LNCaP clone FGC (cell line): ENCODE measurements at regions not wholly inside any gene's neighbourhood (a gene's known extent, or its start where the extent isn't known, plus 50 kb on each side); places are given as distances from the start of the nearest gene placed in this dataset.

ENCODE experiments used
- DNase-seq: peaks from one replicate; pipeline ENCODE4 v3.0.0-alpha.2; 2011; ENCODE audit warnings: low read depth
- H3K4me3 ChIP-seq: 2 replicates; pipeline ENCODE4 v1.5.1; 2011; ENCODE audit warnings: mild to moderate bottlenecking, low read depth, low read length, control low read depth
- TF ChIP-seq, protein P1 (sequence below): IDR thresholded peaks from 2 replicates; pipeline ENCODE4 v1.5.1; 2012; ENCODE audit warnings: mild to moderate bottlenecking; ENCODE audit not compliant: control insufficient read depth, insufficient read depth; ENCODE audit errors: extremely low read depth

DNA sequence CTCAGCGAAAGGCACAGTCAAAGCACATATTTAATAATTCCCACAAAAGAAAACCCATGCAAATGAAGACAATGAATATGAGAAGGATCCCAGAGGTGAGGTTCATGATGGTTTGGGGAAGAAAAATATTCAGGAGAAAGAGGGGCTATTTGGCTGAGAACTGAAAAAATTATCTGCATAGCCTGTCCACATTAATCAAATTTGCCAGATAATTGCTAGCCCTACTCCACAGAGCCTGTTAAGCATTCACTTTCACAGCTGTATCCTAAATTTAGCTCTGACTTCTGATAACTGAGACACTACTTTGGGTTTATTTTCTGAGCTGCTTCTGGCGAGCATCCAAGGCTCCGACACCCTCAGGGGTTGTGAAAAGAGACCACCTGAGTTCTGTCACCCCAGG lies 176.2 kb downstream of the HERPUD2 start:
- H3K4me3 ChIP-seq, result no peak overlapping the region
- no peak for DNase-seq
- TF ChIP-seq, protein P1, sequence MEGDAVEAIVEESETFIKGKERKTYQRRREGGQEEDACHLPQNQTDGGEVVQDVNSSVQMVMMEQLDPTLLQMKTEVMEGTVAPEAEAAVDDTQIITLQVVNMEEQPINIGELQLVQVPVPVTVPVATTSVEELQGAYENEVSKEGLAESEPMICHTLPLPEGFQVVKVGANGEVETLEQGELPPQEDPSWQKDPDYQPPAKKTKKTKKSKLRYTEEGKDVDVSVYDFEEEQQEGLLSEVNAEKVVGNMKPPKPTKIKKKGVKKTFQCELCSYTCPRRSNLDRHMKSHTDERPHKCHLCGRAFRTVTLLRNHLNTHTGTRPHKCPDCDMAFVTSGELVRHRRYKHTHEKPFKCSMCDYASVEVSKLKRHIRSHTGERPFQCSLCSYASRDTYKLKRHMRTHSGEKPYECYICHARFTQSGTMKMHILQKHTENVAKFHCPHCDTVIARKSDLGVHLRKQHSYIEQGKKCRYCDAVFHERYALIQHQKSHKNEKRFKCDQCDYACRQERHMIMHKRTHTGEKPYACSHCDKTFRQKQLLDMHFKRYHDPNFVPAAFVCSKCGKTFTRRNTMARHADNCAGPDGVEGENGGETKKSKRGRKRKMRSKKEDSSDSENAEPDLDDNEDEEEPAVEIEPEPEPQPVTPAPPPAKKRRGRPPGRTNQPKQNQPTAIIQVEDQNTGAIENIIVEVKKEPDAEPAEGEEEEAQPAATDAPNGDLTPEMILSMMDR, result no peak

DNA sequence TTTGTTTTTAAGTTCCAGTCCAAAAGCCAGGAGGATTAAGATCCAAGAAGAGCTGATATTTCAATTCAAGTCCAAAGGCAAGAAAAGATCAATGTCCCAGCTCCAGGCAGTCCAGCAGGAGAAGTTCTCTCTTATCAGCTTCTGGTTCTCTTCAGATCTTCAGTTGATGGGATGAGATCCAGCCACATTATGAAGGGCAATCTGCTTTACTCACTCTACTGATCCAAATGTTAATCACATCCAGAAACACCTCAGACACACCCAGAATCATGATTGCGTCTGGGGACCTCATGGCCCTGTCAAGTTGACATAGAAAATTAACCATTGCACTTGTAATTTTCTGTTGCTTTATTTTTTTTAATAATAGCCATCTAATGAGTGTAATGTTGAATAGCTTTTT lies 178.4 kb downstream of the HERPUD2 start:
- DNase-seq, result no peak
- TF ChIP-seq, protein P1, result no peak
- H3K4me3 ChIP-seq, result no peak overlapping the region

DNA sequence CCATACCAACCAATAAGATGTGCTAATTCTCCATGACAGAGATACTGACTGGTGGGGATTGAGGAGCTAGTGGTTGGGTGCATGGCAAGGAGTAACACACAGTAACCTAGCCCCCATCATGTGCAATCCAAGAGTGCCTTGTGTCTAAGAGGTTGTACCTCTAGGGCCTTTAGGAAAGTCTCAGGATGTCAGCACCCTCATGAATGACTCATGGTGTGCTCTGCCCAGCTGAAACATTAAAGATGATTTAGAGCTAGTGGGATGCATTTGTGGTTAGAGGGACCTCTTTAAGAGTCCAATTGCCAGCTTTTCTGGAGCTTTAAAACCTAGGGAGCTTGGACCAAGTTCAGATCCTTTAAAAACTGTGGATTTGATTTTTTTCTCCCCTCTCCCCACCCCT lies 181.1 kb downstream of the HERPUD2 start:
- no peak overlapping the region for H3K4me3 ChIP-seq
- DNase-seq, result no peak
- TF ChIP-seq, protein P1, result no peak

DNA sequence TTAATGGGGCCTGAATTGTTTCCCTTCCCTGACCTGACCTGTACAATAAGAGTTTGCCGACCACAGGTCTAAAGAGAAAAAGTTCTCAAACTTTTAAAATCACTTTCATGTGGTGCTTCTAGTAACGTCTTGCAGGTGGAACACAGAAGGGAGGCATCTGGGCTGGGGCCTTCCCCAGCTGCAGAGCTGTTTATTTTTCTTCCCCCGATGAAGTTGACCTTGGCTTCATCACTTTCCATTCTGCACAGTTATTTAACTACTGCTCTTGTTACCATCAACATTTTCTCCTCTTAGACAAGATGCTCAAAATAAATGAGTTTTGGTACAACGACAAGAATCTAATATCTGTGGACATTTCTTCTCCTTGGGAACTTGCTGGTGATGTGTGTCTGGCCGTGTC lies 181.7 kb downstream of the HERPUD2 start:
- no peak overlapping the region for H3K4me3 ChIP-seq
- TF ChIP-seq, protein P1, result no peak
- no peak for DNase-seq

DNA sequence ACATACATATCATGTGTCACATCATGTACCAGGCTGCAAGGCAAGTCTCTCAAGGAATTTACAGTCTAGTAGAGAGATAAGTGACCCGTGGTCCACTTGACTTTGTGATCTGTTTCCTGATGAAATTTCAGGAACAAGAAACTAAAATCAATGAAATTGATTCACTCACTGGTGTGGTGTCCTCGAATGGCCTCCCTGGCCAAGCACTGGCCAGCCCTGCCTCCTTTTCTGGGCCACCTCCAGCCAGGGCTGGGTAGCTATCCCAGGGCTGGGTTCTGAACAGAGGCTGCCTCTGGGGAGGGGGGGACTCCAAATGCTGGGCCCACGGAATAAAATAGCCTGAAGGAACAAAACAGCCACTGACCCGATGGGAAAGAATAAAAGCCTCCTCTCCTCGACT lies 182.2 kb downstream of the HERPUD2 start:
- H3K4me3 ChIP-seq, result no peak overlapping the region
- TF ChIP-seq, protein P1, result no peak

DNA sequence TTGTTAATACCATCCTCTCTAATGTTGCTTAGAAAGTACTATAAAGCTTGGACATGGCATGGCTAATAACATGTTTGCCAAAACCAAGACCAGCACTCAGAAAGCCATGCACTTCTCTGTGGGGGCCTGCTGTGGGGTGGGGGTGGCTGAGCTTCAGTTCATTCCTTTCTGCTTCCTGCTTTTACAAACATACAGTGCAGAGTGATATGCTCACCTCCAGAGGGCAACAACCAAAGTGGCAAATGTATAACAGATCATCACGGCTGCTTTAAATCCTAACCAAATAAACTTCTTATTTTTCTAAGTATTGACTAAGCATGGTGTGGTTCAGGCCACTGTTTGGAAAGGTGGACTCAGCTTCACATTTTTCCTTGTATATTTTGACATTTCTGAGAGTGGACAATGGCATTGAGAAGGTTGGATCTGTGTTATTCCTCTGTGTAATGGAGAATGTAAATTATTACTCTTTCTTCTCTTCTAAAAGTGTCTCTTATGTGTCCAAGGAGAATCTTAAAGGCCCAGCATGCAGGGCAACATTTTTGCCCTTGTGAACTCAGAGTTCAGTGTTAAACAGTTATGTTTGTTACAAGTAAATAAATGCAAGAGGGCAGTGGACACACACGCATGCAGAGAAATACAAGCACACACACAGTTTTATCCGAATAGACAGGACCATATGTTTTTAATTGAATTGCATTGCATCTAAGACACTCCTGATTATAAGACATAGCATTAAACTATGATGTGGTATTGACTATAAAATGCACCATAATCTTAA lies 186.1 kb downstream of the HERPUD2 start:
- peak; percentile 1 for DNase-seq
- no peak overlapping the region for H3K4me3 ChIP-seq

More for the DNA sequence above, 182.2 kb downstream of the HERPUD2 start:
- DNase-seq, result no peak

More for the DNA sequence above, 186.1 kb downstream of the HERPUD2 start:
- TF ChIP-seq, protein P1, result peak; percentile 20; the same call in 1 of the 2 replicates
